ENCODE measurements at regions not wholly inside any gene's neighbourhood (a gene's known extent, or its start where the extent isn't known, plus 50 kb on each side); places are given as distances from the start of the nearest gene placed in this dataset.

DNA sequence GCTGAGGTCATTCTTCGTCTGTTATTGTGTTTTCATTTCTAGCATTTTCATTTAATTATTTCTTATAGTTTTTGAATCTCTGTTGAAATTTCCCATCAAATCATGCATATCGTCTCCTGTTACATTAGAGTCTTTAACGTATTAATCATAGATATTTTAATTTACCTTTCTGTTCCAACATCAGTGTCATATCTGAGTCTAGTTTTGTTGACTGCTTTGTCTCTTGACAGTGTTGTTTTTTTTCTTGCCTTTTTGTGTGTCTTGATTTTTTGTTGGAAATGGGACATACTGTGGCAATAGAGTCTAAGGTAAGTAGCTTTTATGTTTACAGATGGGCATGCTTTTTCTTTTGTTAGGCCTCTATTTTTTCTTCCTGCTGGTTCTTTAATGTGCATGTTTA is 286.8 kb upstream of the THRB start:
- Histone ChIP-seq H3K4me2 (no peak overlapping the region), H3K27ac (no peak overlapping the region), H3K4me1 (no peaks in the 10 kb centered on the region), H3K9me3 (peaks cover 25% of the 10 kb centered on the region; the same call in 2 of the 3 replicates), H3K4me3 (no peak overlapping the region)
- POLR2A ChIA-PET, result no interaction called here
- FAIRE-seq (no peak), ATAC-seq (no peak), DNase-seq (ENCODE audit: low read depth in 1 of 2, low spot score in 1 of 2) (no peak)
- 24% methylated on average over 3 of the region's 3 CpGs for WGBS (ENCODE audit: missing lambda C conversion rate)
- no peak for TF ChIP-seq HEYL (CRISPR knock-in tag; IDR thresholded peaks at IDR 0.05)
- no peak for TF ChIP-seq EHMT2 (IDR thresholded peaks at IDR 0.05; ENCODE audit: low read depth)
- no peak for TF ChIP-seq EHF (CRISPR knock-in tag; IDR thresholded peaks at IDR 0.05)
- no peak for TF ChIP-seq KDM1A (IDR thresholded peaks at IDR 0.05; ENCODE audit: low read depth)
- TF ChIP-seq ZFP36 (IDR thresholded peaks at IDR 0.05; ENCODE audit: borderline replicate concordance, partially characterized antibody), result no peak
- TF ChIP-seq HDAC2 (IDR thresholded peaks at IDR 0.05), result no peak
- TF ChIP-seq, protein P1, sequence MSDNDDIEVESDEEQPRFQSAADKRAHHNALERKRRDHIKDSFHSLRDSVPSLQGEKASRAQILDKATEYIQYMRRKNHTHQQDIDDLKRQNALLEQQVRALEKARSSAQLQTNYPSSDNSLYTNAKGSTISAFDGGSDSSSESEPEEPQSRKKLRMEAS (IDR thresholded peaks at IDR 0.05), result no peak
- TF ChIP-seq RFX5 (IDR thresholded peaks at IDR 0.05), result no peak
- TF ChIP-seq GATA3 (IDR thresholded peaks at IDR 0.05; ENCODE audit: borderline replicate concordance), result no peak
- no peak for TF ChIP-seq JUNB (IDR thresholded peaks at IDR 0.05)
- TF ChIP-seq HOXB5 (CRISPR knock-in tag; IDR thresholded peaks at IDR 0.05), result no peak
- TF ChIP-seq, protein P2, sequence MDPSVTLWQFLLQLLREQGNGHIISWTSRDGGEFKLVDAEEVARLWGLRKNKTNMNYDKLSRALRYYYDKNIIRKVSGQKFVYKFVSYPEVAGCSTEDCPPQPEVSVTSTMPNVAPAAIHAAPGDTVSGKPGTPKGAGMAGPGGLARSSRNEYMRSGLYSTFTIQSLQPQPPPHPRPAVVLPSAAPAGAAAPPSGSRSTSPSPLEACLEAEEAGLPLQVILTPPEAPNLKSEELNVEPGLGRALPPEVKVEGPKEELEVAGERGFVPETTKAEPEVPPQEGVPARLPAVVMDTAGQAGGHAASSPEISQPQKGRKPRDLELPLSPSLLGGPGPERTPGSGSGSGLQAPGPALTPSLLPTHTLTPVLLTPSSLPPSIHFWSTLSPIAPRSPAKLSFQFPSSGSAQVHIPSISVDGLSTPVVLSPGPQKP (IDR thresholded peaks at IDR 0.05; ENCODE audit: low read depth, low read length), result no peak
- no peak for TF ChIP-seq CHD4 (IDR thresholded peaks at IDR 0.05; ENCODE audit: borderline replicate concordance)
- TF ChIP-seq, protein P3, sequence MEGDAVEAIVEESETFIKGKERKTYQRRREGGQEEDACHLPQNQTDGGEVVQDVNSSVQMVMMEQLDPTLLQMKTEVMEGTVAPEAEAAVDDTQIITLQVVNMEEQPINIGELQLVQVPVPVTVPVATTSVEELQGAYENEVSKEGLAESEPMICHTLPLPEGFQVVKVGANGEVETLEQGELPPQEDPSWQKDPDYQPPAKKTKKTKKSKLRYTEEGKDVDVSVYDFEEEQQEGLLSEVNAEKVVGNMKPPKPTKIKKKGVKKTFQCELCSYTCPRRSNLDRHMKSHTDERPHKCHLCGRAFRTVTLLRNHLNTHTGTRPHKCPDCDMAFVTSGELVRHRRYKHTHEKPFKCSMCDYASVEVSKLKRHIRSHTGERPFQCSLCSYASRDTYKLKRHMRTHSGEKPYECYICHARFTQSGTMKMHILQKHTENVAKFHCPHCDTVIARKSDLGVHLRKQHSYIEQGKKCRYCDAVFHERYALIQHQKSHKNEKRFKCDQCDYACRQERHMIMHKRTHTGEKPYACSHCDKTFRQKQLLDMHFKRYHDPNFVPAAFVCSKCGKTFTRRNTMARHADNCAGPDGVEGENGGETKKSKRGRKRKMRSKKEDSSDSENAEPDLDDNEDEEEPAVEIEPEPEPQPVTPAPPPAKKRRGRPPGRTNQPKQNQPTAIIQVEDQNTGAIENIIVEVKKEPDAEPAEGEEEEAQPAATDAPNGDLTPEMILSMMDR (IDR thresholded peaks at IDR 0.05), result no peak
- no peak for TF ChIP-seq RARB (CRISPR knock-in tag; IDR thresholded peaks at IDR 0.05)
- CTCF ChIA-PET, result no interaction called here

DNA sequence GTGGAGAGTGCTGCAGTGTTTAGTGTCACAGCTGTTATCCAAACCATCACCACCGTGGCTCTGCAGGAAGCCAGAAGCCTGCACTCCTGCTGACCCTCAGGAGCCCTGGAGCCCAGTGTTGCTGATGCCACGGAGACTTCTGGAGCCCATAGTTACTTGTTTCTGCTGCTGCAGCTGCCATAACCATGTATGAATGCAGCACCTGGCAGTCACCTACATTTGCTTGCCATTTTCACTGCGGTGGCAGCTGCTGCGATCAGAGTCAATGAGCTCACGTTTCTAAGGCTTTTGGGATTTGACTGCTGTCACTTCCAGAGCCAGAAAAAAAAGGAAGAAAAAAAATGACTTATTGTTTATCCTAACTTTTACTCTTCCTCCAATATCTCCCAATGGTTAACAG is 299.2 kb upstream of the THRB start:
- WGBS (ENCODE audit: missing lambda C conversion rate), result 25% methylated on average over 5 of the region's 5 CpGs
- ChIA-PET CTCF (no interaction called here), POLR2A (no interaction called here)
- H3K27ac ChIP-seq, result no peak overlapping the region
- TF ChIP-seq FOSL2 (IDR thresholded peaks at IDR 0.05) (no peak), FOSL2 (CRISPR knock-in tag; IDR thresholded peaks at IDR 0.05) (no peak), RCOR1 (IDR thresholded peaks at IDR 0.05; ENCODE audit: low read depth, low read length) (no peak), KDM1A (IDR thresholded peaks at IDR 0.05; ENCODE audit: low read depth) (no peak), CEBPB (IDR thresholded peaks at IDR 0.05) (no peak), POLR2AphosphoS2 (conservative IDR thresholded peaks at IDR 0.05; ENCODE audit: low read length) (no peak), NFE2L2 (conservative IDR thresholded peaks at IDR 0.05; ENCODE audit: low read length) (no peak), RAD21 (conservative IDR thresholded peaks at IDR 0.05 in 1 of 2, IDR thresholded peaks at IDR 0.05 in 1 of 2) (no peak)
- TF ChIP-seq, protein P4, sequence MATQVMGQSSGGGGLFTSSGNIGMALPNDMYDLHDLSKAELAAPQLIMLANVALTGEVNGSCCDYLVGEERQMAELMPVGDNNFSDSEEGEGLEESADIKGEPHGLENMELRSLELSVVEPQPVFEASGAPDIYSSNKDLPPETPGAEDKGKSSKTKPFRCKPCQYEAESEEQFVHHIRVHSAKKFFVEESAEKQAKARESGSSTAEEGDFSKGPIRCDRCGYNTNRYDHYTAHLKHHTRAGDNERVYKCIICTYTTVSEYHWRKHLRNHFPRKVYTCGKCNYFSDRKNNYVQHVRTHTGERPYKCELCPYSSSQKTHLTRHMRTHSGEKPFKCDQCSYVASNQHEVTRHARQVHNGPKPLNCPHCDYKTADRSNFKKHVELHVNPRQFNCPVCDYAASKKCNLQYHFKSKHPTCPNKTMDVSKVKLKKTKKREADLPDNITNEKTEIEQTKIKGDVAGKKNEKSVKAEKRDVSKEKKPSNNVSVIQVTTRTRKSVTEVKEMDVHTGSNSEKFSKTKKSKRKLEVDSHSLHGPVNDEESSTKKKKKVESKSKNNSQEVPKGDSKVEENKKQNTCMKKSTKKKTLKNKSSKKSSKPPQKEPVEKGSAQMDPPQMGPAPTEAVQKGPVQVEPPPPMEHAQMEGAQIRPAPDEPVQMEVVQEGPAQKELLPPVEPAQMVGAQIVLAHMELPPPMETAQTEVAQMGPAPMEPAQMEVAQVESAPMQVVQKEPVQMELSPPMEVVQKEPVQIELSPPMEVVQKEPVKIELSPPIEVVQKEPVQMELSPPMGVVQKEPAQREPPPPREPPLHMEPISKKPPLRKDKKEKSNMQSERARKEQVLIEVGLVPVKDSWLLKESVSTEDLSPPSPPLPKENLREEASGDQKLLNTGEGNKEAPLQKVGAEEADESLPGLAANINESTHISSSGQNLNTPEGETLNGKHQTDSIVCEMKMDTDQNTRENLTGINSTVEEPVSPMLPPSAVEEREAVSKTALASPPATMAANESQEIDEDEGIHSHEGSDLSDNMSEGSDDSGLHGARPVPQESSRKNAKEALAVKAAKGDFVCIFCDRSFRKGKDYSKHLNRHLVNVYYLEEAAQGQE (IDR thresholded peaks at IDR 0.05), result no peak
- ATAC-seq (no peak), FAIRE-seq (no peak), DNase-seq (ENCODE audit: low read depth in 1 of 2, low spot score in 1 of 2) (no peak)
- H3K4me3 ChIP-seq, result no peak overlapping the region
- H3K4me1 ChIP-seq, result no peaks in the 10 kb centered on the region
- H3K9me3 ChIP-seq, result no peaks in the 10 kb centered on the region
- no peak overlapping the region for H3K4me2 ChIP-seq
